ENCODE measurements at regions not wholly inside any gene's neighbourhood (a gene's known extent, or its start where the extent isn't known, plus 50 kb on each side); places are given as distances from the start of the nearest gene placed in this dataset.

DNA sequence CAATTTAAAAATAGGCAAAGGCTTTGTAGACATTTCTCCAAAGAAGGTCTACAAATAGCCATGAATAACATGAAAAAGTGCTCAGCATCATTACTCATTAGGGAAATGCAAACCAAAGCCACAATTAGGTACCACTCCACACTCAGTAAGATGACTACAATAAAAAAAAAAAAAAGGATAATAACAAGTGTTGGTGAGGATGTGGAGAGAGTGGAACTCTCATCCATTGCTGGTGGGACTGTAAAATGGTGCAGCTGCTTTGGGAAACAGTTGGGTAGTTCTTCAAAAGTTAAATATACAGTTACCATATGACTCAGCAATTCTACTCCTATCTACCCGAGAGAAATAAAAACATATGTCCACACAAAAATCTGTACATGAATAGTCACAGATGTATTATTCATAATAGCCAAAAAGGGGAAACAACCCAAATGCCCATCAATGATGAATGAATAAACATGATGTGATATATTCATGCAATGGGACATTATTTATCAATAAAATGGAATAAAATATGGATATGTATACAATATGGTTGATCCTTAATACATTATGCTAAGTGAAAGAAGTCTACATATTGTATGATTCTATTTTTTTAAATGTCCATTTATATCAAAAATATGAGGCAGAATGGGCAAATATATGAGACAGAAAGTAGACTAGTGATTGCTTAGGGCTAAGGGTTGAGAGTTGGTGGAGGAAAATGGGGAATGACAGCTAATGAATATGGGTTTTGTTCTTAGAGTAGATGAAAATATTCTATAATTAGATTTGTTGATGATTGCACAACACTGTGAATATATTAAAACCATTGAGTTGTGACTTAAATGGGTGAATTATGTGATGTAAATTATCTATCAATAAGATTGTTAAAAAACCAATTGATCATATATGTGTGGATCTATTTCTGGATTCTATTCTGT, 66.1 kb upstream of the SMAD3 start:
- Mint-ChIP-seq H3K36me3 (no peaks in the 10 kb centered on the region), H3K9me3 (peaks cover 0 to 13% (median 2%) of the 10 kb centered on the region in 7 donors), H3K4me1 (peaks cover 5 to 12% (median 10%) of the 10 kb centered on the region in 3 donors), H3K4me3 (no peak overlapping the region), H3K27ac (no peak overlapping the region), H3K27me3 (no peaks in the 10 kb centered on the region)
- no peak for ATAC-seq (ENCODE audit: low read depth in 2 of 2)
- DNase-seq: no peak

DNA sequence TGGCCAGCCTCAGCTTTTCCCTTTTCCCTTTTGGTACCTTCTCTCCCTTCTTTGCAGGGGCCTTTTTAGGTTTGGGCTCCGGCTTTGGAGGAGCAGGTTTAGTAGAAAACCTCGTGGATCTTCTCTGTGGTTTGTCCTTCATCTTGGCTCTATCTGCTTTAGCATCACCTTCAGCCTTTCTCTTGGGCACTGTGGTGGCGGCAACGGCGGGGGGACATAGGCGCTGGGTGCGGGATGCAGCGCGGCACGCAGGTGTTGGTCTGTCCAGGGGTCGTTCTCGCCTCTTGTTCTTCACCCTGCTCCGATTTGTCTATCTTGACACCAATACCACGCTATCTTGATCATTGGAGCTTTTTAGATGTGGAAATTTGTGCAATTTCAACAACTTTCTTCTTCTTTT, 64.5 kb upstream of the SMAD3 start:
- Mint-ChIP-seq H3K36me3 (no peaks in the 10 kb centered on the region), H3K4me3 (no peak overlapping the region), H3K9me3 (peaks cover 0 to 13% (median 2%) of the 10 kb centered on the region in 7 donors), H3K27me3 (no peaks in the 10 kb centered on the region), H3K4me1 (peaks cover 11 to 16% (median 15%) of the 10 kb centered on the region in 3 donors), H3K27ac (peak overlapping the region in 2 of 6 donors; percentile 17 to 92)
- DNase-seq: no peak
- ATAC-seq (ENCODE audit: low read depth in 2 of 2): no peak

DNA sequence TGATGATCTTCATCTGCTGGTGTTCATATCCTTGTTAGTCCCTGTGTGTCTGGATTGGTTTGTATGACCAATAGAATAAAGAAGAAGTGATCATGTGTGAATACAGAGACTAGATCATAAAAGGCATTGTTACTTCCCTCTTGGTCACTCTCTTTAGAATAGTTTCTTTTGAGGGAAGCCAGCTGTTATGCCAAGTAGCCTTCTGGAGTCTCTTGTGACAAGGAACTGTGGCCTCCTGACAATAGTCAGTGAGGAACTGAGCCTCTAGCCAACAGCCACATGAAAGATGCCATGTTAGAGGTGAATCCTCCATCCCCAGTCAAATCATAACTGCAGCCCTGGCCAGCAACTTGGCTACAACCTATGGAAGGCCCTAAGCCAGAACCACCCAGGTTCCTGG, 63.0 kb upstream of the SMAD3 start:
- Mint-ChIP-seq H3K27ac (peak overlapping the region in 1 of 6 donors; percentile 58), H3K27me3 (peaks cover 0 to 8% (median 1%) of the 10 kb centered on the region in 3 donors), H3K36me3 (no peaks in the 10 kb centered on the region), H3K4me3 (no peak overlapping the region), H3K9me3 (peaks cover 0 to 13% (median 2%) of the 10 kb centered on the region in 7 donors), H3K4me1 (peaks cover 11 to 19% (median 15%) of the 10 kb centered on the region in 3 donors)
- no peak for DNase-seq
- no peak for ATAC-seq (ENCODE audit: low read depth in 2 of 2)

DNA sequence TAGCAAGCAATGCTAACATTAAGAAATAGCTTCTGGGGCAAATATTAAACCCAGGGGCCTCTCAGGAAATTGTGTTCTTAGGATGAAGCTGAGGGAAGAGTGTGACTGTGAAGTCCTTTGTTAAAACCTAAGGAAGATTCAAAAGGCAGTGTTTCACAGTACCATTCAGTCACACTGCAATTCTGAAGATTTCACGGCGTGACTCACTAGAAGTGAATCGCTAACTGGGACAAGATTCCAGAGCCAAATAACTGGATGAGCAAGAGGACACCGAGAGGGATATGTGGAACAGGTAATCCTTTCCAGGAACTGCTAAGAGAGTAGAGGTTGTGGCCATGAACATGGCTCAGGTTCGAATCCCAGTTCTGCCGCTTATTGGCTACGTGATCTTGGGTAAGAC, 61.8 kb upstream of the SMAD3 start:
- DNase-seq (no peak), ATAC-seq (ENCODE audit: low read depth in 2 of 2) (no peak)
- Mint-ChIP-seq H3K9me3 (peaks cover 0 to 6% (median 0%) of the 10 kb centered on the region in 7 donors), H3K4me1 (peaks cover 11 to 19% (median 15%) of the 10 kb centered on the region in 3 donors), H3K27ac (no peak overlapping the region), H3K36me3 (no peaks in the 10 kb centered on the region), H3K27me3 (peaks cover 0 to 8% (median 3%) of the 10 kb centered on the region in 3 donors), H3K4me3 (no peak overlapping the region)

DNA sequence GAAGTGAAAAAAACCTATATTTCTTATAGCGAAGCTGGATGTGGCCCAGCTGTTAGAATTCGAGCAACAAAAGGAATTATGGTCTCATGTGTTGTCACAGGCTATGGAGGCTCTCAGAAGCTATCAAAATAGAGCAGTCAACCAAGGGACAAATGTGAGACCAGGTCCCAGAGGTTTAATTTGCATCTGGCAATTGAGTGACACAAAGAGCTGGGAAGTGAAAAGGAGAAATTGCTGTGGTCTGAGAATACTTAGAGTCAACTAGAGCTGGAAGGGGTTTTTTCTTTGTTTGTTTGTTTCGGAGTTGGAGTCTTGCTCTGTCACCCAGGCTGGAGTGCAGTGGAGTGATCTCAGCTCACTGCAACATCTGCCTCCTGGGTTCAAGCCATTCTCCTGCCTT, 61.3 kb upstream of the SMAD3 start:
- peak; percentile 19 for DNase-seq
- H3K27ac Mint-ChIP-seq: peak overlapping the region in 3 of 6 donors; percentile 37 to 86 (median 57)
- peaks cover 0 to 8% (median 3%) of the 10 kb centered on the region in 3 donors for H3K27me3 Mint-ChIP-seq
- ATAC-seq (ENCODE audit: low read depth in 2 of 2): peak; percentile 82 to 91
- peak overlapping the region in 1 of 8 donors; percentile 67 for H3K4me3 Mint-ChIP-seq
- H3K36me3 Mint-ChIP-seq: no peaks in the 10 kb centered on the region
- H3K4me1 Mint-ChIP-seq: peaks cover 11 to 19% (median 15%) of the 10 kb centered on the region in 3 donors
- peaks cover 0 to 3% (median 0%) of the 10 kb centered on the region in 7 donors for H3K9me3 Mint-ChIP-seq

DNA sequence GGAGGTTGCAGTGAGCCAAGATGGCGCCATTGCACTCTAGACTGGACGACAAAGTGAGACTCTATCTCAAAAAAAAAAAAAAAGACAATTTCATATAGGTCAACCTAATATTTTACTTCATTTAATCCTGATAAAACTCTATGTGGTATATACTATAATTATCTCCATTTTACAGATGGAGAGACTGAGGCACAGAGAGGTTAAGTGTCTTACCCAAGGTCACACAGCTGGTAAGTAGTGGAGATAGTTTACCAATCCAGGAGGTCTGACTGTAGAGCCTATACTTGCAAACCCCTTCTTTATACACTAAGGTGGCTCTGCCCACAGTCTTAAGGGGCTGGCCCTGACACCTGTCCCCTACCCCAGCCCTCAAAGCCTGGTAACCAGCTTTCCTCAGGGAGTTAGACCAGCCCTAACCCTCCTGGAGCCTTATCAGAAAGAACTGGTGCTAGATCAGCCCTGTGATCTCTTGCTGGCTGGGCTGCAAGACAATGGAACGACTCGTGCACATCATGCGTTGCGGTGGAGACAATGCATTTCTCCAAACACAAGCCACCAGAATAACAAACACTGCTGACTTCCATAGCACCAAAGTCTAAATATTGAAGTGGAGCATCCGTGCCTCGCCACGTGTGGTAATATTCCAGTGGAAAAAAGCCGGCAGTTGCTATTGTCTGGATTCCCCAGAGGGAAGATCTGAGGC, 60.0 kb upstream of the SMAD3 start:
- H3K4me3 Mint-ChIP-seq: no peak overlapping the region
- H3K27me3 Mint-ChIP-seq: peaks cover 0 to 8% (median 3%) of the 10 kb centered on the region in 3 donors
- DNase-seq (no peak), ATAC-seq (ENCODE audit: low read depth in 2 of 2) (no peak)
- peaks cover 11 to 16% (median 15%) of the 10 kb centered on the region in 3 donors for H3K4me1 Mint-ChIP-seq
- no peaks in the 10 kb centered on the region for H3K36me3 Mint-ChIP-seq
- peaks cover 0 to 2% (median 0%) of the 10 kb centered on the region in 7 donors for H3K9me3 Mint-ChIP-seq
- H3K27ac Mint-ChIP-seq: peak overlapping the region in 1 of 6 donors; percentile 20

DNA sequence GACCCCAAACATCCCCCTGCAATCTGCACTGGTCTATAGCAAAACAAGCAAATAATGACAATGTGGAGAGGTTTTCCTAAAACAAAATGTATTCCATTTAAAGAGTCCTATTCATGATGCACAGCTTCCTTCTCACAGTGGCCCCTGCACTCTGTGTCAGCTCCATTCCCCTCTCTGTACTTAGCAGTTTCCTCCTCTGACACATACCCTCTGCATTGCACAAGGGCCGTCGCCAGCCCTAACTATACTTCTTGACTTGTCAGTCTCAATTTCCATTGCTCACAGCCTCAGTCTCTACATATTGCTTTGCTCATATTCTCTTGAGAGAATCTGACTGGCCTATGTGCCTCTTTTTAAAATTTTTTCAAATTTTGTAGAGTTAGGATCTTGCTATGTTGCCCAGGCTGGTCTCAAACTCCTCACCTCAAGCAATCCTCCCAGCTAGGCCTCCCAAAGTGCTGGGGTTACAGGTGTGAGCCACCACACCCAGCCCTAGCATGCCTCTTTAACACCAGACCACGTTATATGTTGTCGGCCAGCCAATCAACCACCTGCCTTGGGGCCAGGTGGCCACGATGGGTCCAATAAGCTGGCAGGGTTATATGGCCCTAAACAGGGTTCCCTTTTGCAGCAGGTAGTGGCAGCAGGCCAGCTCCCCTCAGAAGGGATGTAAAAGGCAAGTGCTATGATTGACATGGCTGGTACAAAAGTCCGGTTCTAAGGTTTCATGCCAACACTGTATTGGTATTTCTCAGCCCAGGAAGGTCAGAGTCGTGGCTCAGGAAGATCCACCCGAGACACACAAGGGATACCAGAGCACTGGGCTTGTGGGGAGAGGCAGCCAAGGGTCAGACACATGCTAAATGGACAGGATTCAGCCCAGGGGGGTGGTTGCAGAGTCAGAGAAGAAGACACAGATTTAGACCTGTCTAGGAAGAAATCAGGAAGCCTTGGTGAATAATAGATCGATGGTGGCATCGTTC, 59.0 kb upstream of the SMAD3 start:
- DNase-seq (no peak), ATAC-seq (ENCODE audit: low read depth in 2 of 2) (no peak)
- H3K36me3 Mint-ChIP-seq: no peaks in the 10 kb centered on the region
- peak overlapping the region in 2 of 6 donors; percentile 31 to 81 for H3K27ac Mint-ChIP-seq
- H3K9me3 Mint-ChIP-seq: no peaks in the 10 kb centered on the region
- peaks cover 11 to 16% (median 15%) of the 10 kb centered on the region in 3 donors for H3K4me1 Mint-ChIP-seq
- no peak overlapping the region for H3K4me3 Mint-ChIP-seq
- peaks cover 0 to 8% (median 3%) of the 10 kb centered on the region in 3 donors for H3K27me3 Mint-ChIP-seq

DNA sequence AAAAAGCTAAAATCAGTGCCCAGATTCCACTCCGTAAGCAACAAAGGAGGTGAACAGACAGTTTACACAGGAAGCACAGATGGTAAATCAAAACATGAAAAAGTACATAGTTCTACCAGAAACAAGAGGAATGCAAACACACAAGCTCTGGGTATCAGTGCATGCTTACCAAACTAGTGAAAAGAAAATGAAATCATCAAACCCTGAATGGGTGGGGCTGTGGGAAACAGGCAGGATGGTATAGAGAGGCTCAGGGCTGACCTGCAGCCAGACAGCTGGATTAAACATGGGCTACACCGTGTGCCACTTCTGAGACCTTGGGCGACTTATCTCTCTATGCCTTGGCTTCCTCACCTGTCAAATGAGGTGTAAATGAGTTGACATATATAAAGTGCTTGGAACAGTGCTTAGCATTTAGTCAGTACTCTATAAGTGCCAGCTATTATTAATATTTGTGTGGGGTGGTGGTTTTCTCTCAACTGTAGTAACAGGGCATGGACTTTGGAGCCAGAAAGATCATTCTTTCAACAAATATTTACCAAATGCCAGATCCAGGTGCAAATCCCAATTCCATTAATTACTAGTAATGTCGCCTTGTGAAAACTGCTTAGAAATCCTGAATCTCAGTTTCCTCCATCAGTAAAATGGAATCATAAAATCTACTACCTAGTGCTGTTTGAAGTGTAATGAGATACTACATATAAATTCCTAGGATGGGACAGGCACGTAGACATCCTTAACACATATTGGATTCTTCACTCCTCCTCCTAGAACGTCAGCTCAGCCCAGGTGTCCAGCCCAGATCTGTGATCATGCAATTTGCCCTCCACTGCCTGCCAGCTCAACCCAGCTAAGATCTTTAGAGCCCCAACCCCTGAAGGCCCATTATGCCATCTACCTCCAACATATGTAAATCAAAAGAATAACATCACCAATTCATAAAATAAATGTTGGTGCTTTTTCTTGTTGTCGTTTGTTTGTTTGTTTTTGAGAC, 55.5 kb upstream of the SMAD3 start:
- Mint-ChIP-seq H3K9me3 (no peaks in the 10 kb centered on the region), H3K27ac (no peak overlapping the region), H3K4me3 (peak overlapping the region in 1 of 8 donors; percentile 1), H3K36me3 (no peaks in the 10 kb centered on the region), H3K27me3 (peaks cover 0 to 8% (median 3%) of the 10 kb centered on the region in 3 donors), H3K4me1 (peaks cover 0 to 3% (median under 1%) of the 10 kb centered on the region in 3 donors)
- DNase-seq (no peak), ATAC-seq (ENCODE audit: low read depth in 2 of 2) (no peak)

DNA sequence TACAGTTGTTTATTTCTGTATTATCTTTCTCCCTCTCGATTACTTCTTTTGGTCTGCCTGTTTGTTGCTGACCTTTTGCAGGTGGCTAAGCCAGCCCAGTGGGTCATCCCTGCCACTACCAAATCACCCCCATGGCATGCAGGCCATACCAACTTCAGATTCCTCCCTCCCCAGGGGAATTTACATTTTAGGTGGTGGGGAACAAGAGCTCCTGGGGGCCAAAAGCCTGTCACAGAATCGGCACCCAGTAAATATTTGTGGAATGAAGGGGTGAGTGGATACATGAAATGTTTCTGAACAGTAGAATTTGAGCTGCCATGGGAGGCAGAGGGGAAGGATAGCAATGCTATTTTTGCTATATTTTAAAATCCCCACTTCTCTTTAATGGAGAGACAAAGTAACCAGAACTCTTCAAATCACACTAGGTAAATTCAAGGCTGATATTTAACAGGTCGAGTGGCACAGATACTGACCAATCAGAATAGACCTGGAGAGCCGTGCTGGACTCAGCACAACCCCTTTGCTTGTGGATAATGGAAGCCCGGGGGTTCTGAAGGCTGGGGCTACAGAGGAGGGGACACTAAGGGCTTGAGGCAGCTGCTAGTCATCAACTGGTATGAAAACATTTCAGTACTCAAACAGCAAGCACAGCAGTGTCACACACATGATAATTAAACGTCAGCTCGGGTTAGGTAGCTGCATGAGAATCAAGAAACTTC, 54.3 kb upstream of the SMAD3 start:
- ATAC-seq (ENCODE audit: low read depth in 2 of 2) (no peak), DNase-seq (no peak)
- Mint-ChIP-seq H3K36me3 (no peaks in the 10 kb centered on the region), H3K9me3 (no peaks in the 10 kb centered on the region), H3K4me1 (peaks cover 0 to 2% (median 0%) of the 10 kb centered on the region in 3 donors), H3K4me3 (no peak overlapping the region), H3K27me3 (peaks cover 0 to 12% (median 3%) of the 10 kb centered on the region in 3 donors), H3K27ac (no peak overlapping the region)

DNA sequence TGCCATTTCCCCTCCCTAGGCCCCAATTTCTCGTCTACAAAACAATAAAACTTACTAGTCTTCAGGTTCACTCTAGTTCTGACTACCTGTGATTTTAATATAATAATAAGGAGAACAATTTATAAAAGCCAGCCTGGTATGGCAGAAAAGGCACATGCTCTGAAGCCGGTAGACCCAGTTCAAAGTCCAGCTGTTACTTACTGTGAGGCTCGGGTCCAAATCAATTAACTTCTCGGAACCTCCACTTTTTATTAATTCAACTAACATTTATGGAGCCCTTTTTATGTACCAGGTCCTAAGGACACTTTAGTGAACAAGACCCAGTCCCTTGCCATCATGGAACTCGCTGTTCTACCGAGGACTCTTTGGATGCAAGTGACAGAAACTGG, 53.8 kb upstream of the SMAD3 start:
- H3K27me3 Mint-ChIP-seq: peaks cover 0 to 11% (median 3%) of the 10 kb centered on the region in 3 donors
- no peak overlapping the region for H3K4me3 Mint-ChIP-seq
- no peak for DNase-seq
- no peak for ATAC-seq (ENCODE audit: low read depth in 2 of 2)
- H3K27ac Mint-ChIP-seq: no peak overlapping the region
- H3K4me1 Mint-ChIP-seq: no peaks in the 10 kb centered on the region
- H3K36me3 Mint-ChIP-seq: no peaks in the 10 kb centered on the region
- no peaks in the 10 kb centered on the region for H3K9me3 Mint-ChIP-seq

DNA sequence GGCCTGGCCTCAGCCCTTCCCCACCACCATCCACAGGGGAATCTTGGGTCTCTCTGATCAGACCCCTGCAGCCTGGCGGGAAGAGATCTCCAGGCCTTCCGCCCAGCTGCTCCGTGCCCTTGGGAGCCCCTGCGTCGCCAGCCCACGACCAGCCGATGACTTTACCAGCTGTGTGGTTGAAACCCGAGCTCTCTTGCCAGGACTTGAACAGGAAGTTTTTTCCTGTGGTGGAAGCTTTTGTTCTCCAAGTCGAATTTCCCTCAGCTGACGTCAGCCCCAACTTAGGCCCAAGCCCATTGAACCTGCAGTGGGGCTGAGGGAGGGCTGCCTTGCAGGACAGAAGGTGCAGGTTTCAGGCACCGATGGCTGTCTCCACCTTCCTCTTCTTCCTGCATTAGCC, 51.7 kb upstream of the SMAD3 start:
- Mint-ChIP-seq H3K36me3 (no peaks in the 10 kb centered on the region), H3K27ac (no peak overlapping the region), H3K9me3 (no peaks in the 10 kb centered on the region), H3K27me3 (peaks cover 0 to 5% (median 0%) of the 10 kb centered on the region in 3 donors), H3K4me3 (no peak overlapping the region), H3K4me1 (peaks cover 4 to 13% (median 12%) of the 10 kb centered on the region in 3 donors)
- no peak for ATAC-seq (ENCODE audit: low read depth in 2 of 2)
- DNase-seq: no peak

All from naive B cell (primary cell).